ENCODE measurements at regions not wholly inside any gene's neighbourhood (a gene's known extent, or its start where the extent isn't known, plus 50 kb on each side); places are given as distances from the start of the nearest gene placed in this dataset.
A peak's percentile ranks its signal among the peaks of the same experiment; 100 is the strongest.

- peak; percentile 77; the same call in 1 of the 2 replicates for TF ChIP-seq POLR2AphosphoS5 (IDR thresholded peaks at IDR 0.05; ENCODE audit: borderline replicate concordance, low read depth, low read length)
- no peak for TF ChIP-seq EZH2 (IDR thresholded peaks at IDR 0.05)
- peak; percentile 73 for TF ChIP-seq FOXP2 (optimal IDR thresholded peaks at IDR 0.05; ENCODE audit: control extremely low read depth, extremely low read length, insufficient read depth)
These were observed 703.6 kb downstream of the CPS1 start for GRCh38 chr2:211259831-211260476.
